Mesenchymal stem cell (in vitro differentiated cells and primary cell): ENCODE measurements at regions not wholly inside any gene's neighbourhood (a gene's known extent, or its start where the extent isn't known, plus 50 kb on each side); places are given as distances from the start of the nearest gene placed in this dataset.
A peak's percentile ranks its signal among the peaks of the same experiment; 100 is the strongest.

Experiments
- DNase-seq: peaks from one replicate; pipeline ENCODE4 v3.0.0-alpha.2; 2013
- H2AFZ ChIP-seq: one replicate; pipeline ENCODE4 v1.6.1; 2013; ENCODE audit warnings: low read depth, mild to moderate bottlenecking, control low read depth, inconsistent platforms, low read length, moderate library complexity
- H2AK5ac ChIP-seq: 2 replicates; pipeline ENCODE4 v1.6.1; 2013; ENCODE audit warnings: low read length, moderate library complexity, mild to moderate bottlenecking, inconsistent platforms; ENCODE audit not compliant: severe bottlenecking
- H2BK120ac ChIP-seq: one replicate; pipeline ENCODE4 v1.6.1; 2013; ENCODE audit warnings: low read depth, mild to moderate bottlenecking, inconsistent platforms, low read length, moderate library complexity
- H2BK12ac ChIP-seq, 2 experiments: one replicate each; pipeline ENCODE4 v1.6.1; 2013; ENCODE audit warnings: inconsistent platforms in 2 of 2, low read length in 2 of 2, mild to moderate bottlenecking in 2 of 2, moderate library complexity in 2 of 2, control low read depth in 1 of 2
- H2BK15ac ChIP-seq: one replicate; pipeline ENCODE4 v1.6.1; 2013; ENCODE audit warnings: mild to moderate bottlenecking, low read depth, inconsistent platforms; ENCODE audit not compliant: poor library complexity, severe bottlenecking
- H2BK5ac ChIP-seq: 2 replicates; pipeline ENCODE4 v1.6.1; 2013; ENCODE audit warnings: low read depth, mild to moderate bottlenecking, low read length, control low read depth, inconsistent platforms; ENCODE audit not compliant: poor library complexity, severe bottlenecking
- H3K14ac ChIP-seq, 2 experiments: one replicate each; pipeline ENCODE4 v1.6.1; 2013; ENCODE audit warnings: inconsistent platforms in 2 of 2, low read length in 2 of 2, control low read depth in 1 of 2, mild to moderate bottlenecking in 1 of 2, moderate library complexity in 1 of 2
- H3K18ac ChIP-seq, 2 experiments: one replicate each; pipeline ENCODE4 v1.6.1; 2013; ENCODE audit warnings: inconsistent platforms in 2 of 2, low read length in 2 of 2, control low read depth in 1 of 2, low read depth in 1 of 2, mild to moderate bottlenecking in 1 of 2
- H3K23ac ChIP-seq, 2 experiments: one replicate each; pipeline ENCODE4 v1.6.1; 2013; ENCODE audit warnings: inconsistent platforms in 2 of 2, low read length in 2 of 2, mild to moderate bottlenecking in 2 of 2, moderate library complexity in 2 of 2, control low read depth in 1 of 2
- H3K27ac ChIP-seq: 2 replicates; pipeline ENCODE4 v1.5.1; 2013; ENCODE audit warnings: mild to moderate bottlenecking, moderate library complexity, low read length, control low read depth, inconsistent platforms; ENCODE audit not compliant: poor library complexity, severe bottlenecking
- H3K27me3 ChIP-seq, 2 experiments: 2 replicates each; pipeline versions ENCODE4 v1.6.1 to v1.7.0; 2013; ENCODE audit warnings: low read length in 2 of 2, mild to moderate bottlenecking in 2 of 2, moderate library complexity in 2 of 2, control low read depth in 1 of 2, inconsistent platforms in 1 of 2; ENCODE audit not compliant: control insufficient read depth in 1 of 2, insufficient read depth in 1 of 2
- H3K36me3 ChIP-seq, 2 experiments: 2 replicates each; pipeline versions ENCODE4 v1.6.1 to v1.7.0; 2013; ENCODE audit warnings: low read length in 2 of 2, control low read depth in 1 of 2, inconsistent platforms in 1 of 2, low read depth in 1 of 2, mild to moderate bottlenecking in 1 of 2; ENCODE audit not compliant: insufficient read depth in 2 of 2, control insufficient read depth in 1 of 2
- H3K4ac ChIP-seq, 2 experiments: one replicate each; pipeline ENCODE4 v1.6.1; 2013; ENCODE audit warnings: inconsistent platforms in 2 of 2, low read length in 2 of 2, mild to moderate bottlenecking in 2 of 2, moderate library complexity in 2 of 2, control low read depth in 1 of 2, low read depth in 1 of 2
- H3K4me1 ChIP-seq: 2 replicates; pipeline ENCODE4 v1.6.1; 2013; ENCODE audit warnings: low read depth, low read length, control low read depth; ENCODE audit not compliant: control insufficient read depth, insufficient read depth
- H3K4me2 ChIP-seq: 2 replicates; pipeline ENCODE4 v1.6.1; 2013; ENCODE audit warnings: low read length, mild to moderate bottlenecking, inconsistent platforms; ENCODE audit not compliant: poor library complexity, severe bottlenecking
- H3K4me3 ChIP-seq, 2 experiments: 2 replicates each; pipeline versions ENCODE4 v1.5.1 to v1.7.0; 2013; ENCODE audit warnings: low read length in 2 of 2, mild to moderate bottlenecking in 2 of 2, control low read depth in 1 of 2, low read depth in 1 of 2; ENCODE audit not compliant: insufficient read depth in 1 of 2
- H3K79me1 ChIP-seq: replicated peaks from 2 replicates; pipeline ENCODE4 v1.6.1; 2013; ENCODE audit warnings: mild to moderate bottlenecking, control low read depth, low read length, inconsistent platforms; ENCODE audit not compliant: poor library complexity, severe bottlenecking
- H3K9ac ChIP-seq: 2 replicates; pipeline ENCODE4 v1.7.0; 2013; ENCODE audit warnings: mild to moderate bottlenecking, low read length, moderate library complexity
- H3K9me3 ChIP-seq: 2 replicates; pipeline ENCODE4 v1.7.0; 2013; ENCODE audit warnings: mild to moderate bottlenecking, low read length; ENCODE audit not compliant: control insufficient read depth
- H4K8ac ChIP-seq: one replicate; pipeline ENCODE4 v1.6.1; 2013; ENCODE audit warnings: inconsistent platforms, mild to moderate bottlenecking, low read length, moderate library complexity
- H4K91ac ChIP-seq: one replicate; pipeline ENCODE4 v1.6.1; 2013; ENCODE audit warnings: mild to moderate bottlenecking, low read length, inconsistent platforms
- WGBS: methylation state at CpG from one replicate; pipeline ENCODE4 v1.1.7; 2013; ENCODE audit warnings: mixed read lengths; 5-methylcytosine and 5-hydroxymethylcytosine counted together

- H2AK5ac ChIP-seq: no peak overlapping the region
- no peak overlapping the region for H4K8ac ChIP-seq
- H3K4me3 ChIP-seq: no peak overlapping the region
- DNase-seq: no peak
- H3K27me3 ChIP-seq: no peaks in the 10 kb centered on the region
- no peak overlapping the region for H3K27ac ChIP-seq
- no peaks in the 10 kb centered on the region for H3K79me1 ChIP-seq
- no peak overlapping the region for H3K23ac ChIP-seq
- H3K4me1 ChIP-seq: no peaks in the 10 kb centered on the region
- H2BK5ac ChIP-seq: no peak overlapping the region
- no peak overlapping the region for H3K4me2 ChIP-seq
- no peak overlapping the region for H4K91ac ChIP-seq
- H3K36me3 ChIP-seq: no peaks in the 10 kb centered on the region
- no peak overlapping the region for H3K18ac ChIP-seq
- no peak overlapping the region for H2BK15ac ChIP-seq
- no peak overlapping the region for H3K9ac ChIP-seq
- H3K9me3 ChIP-seq: no peaks in the 10 kb centered on the region
- no peak overlapping the region for H3K14ac ChIP-seq
- no peak overlapping the region for H2BK12ac ChIP-seq
- H3K4ac ChIP-seq: no peak overlapping the region
- no peak overlapping the region for H2AFZ ChIP-seq
- H2BK120ac ChIP-seq: no peak overlapping the region
- 69% methylated on average over 1 of the region's 1 CpG for WGBS
Measured at GRCh38 chr2:21301871-21302455, 178.2 kb downstream of the TDRD15 start.

GRCh38 chr2:21303876-21304275 is 180.1 kb downstream of the TDRD15 start:
- H3K23ac ChIP-seq: no peak overlapping the region
- peak; percentile 70 for DNase-seq
- H3K79me1 ChIP-seq: no peaks in the 10 kb centered on the region
- no peak overlapping the region for H3K18ac ChIP-seq
- no peak overlapping the region for H3K4ac ChIP-seq
- no peak overlapping the region for H2AK5ac ChIP-seq
- H4K8ac ChIP-seq: no peak overlapping the region
- no peaks in the 10 kb centered on the region for H3K9me3 ChIP-seq
- no peaks in the 10 kb centered on the region for H3K36me3 ChIP-seq
- no peak overlapping the region for H2AFZ ChIP-seq
- no peak overlapping the region for H3K9ac ChIP-seq
- 43% methylated on average over 1 of the region's 1 CpG for WGBS
- no peak overlapping the region for H2BK15ac ChIP-seq
- no peaks in the 10 kb centered on the region for H3K4me1 ChIP-seq
- no peak overlapping the region for H3K4me3 ChIP-seq
- no peak overlapping the region for H4K91ac ChIP-seq
- no peak overlapping the region for H2BK120ac ChIP-seq
- H3K27me3 ChIP-seq: no peaks in the 10 kb centered on the region
- no peak overlapping the region for H2BK5ac ChIP-seq
- H3K4me2 ChIP-seq: no peak overlapping the region
- no peak overlapping the region for H3K14ac ChIP-seq
- no peak overlapping the region for H2BK12ac ChIP-seq
- no peak overlapping the region for H3K27ac ChIP-seq

- Histone ChIP-seq H4K8ac (peak overlapping the region; percentile 60), H2BK5ac (no peak overlapping the region), H3K4me1 (no peaks in the 10 kb centered on the region), H3K9me3 (no peaks in the 10 kb centered on the region), H3K36me3 (no peaks in the 10 kb centered on the region), H3K27ac (no peak overlapping the region), H2AFZ (no peak overlapping the region), H2BK120ac (no peak overlapping the region), H2AK5ac (no peak overlapping the region), H3K18ac (no peak overlapping the region), H3K79me1 (no peaks in the 10 kb centered on the region), H3K9ac (no peak overlapping the region), H3K27me3 (no peaks in the 10 kb centered on the region), H3K4ac (no peak overlapping the region), H4K91ac (no peak overlapping the region), H2BK12ac (no peak overlapping the region), H2BK15ac (no peak overlapping the region), H3K4me2 (no peak overlapping the region), H3K4me3 (no peak overlapping the region), H3K14ac (no peak overlapping the region), H3K23ac (no peak overlapping the region)
- DNase-seq: no peak
- WGBS: 92% methylated on average over 3 of the region's 3 CpGs
Measured at GRCh38 chr2:21305581-21305980, 181.8 kb downstream of the TDRD15 start.

GRCh38 chr2:21306235-21306634 is 182.5 kb downstream of the TDRD15 start:
- H2BK5ac ChIP-seq: no peak overlapping the region
- H3K9ac ChIP-seq: no peak overlapping the region
- DNase-seq: no peak
- H3K4me3 ChIP-seq: no peak overlapping the region
- no peak overlapping the region for H2BK15ac ChIP-seq
- H3K14ac ChIP-seq: no peak overlapping the region
- no peak overlapping the region for H3K23ac ChIP-seq
- WGBS: 83% methylated on average over 1 of the region's 2 CpGs
- H3K18ac ChIP-seq: no peak overlapping the region
- H3K4me2 ChIP-seq: no peak overlapping the region
- no peaks in the 10 kb centered on the region for H3K79me1 ChIP-seq
- no peaks in the 10 kb centered on the region for H3K27me3 ChIP-seq
- H3K36me3 ChIP-seq: no peaks in the 10 kb centered on the region
- H2BK120ac ChIP-seq: no peak overlapping the region
- no peak overlapping the region for H3K27ac ChIP-seq
- no peak overlapping the region for H4K91ac ChIP-seq
- no peaks in the 10 kb centered on the region for H3K4me1 ChIP-seq
- H4K8ac ChIP-seq: no peak overlapping the region
- no peak overlapping the region for H2BK12ac ChIP-seq
- no peak overlapping the region for H3K4ac ChIP-seq
- H2AFZ ChIP-seq: no peak overlapping the region
- no peaks in the 10 kb centered on the region for H3K9me3 ChIP-seq
- no peak overlapping the region for H2AK5ac ChIP-seq
